GM08714 (cell line): ENCODE measurements at regions not wholly inside any gene's neighbourhood (a gene's known extent, or its start where the extent isn't known, plus 50 kb on each side); places are given as distances from the start of the nearest gene placed in this dataset.

Experiments used
- H3K4me3 ChIP-seq: fragments of 200-500 bp; sonication (Bioruptor generic); 2 replicates; pipeline ENCODE4 v1.5.1; 2014; ENCODE audit warnings: mild to moderate bottlenecking, low read length, inconsistent platforms
- ZNF274 ChIP-seq: IDR thresholded peaks from 2 replicates; pipeline ENCODE4 v1.6.1; 2012; ENCODE audit warnings: mild to moderate bottlenecking, low read depth, low read length

GRCh38 chr17:69719474-69720048, 305.1 kb downstream of the MAP2K6 start:
- H3K4me3 ChIP-seq, result no peak overlapping the region
- TF ChIP-seq ZNF274, result no peak

- no peak overlapping the region for H3K4me3 ChIP-seq
These were observed 308.0 kb downstream of the MAP2K6 start for GRCh38 chr17:69722518-69722917.

GRCh38 chr17:69723316-69723715, 308.8 kb downstream of the MAP2K6 start:
- no peak overlapping the region for H3K4me3 ChIP-seq
- no peak for TF ChIP-seq ZNF274

More at GRCh38 chr17:69722518-69722917, 308.0 kb downstream of the MAP2K6 start:
- no peak for TF ChIP-seq ZNF274

- TF ChIP-seq ZNF274, result no peak
These were observed 309.2 kb downstream of the MAP2K6 start for GRCh38 chr17:69723741-69724140.

GRCh38 chr17:69724238-69724637, 309.7 kb downstream of the MAP2K6 start:
- no peak for TF ChIP-seq ZNF274
- H3K4me3 ChIP-seq, result no peak overlapping the region

More at GRCh38 chr17:69723741-69724140, 309.2 kb downstream of the MAP2K6 start:
- H3K4me3 ChIP-seq, result no peak overlapping the region

- H3K4me3 ChIP-seq, result no peak overlapping the region
- no peak for TF ChIP-seq ZNF274
These were observed 310.6 kb downstream of the MAP2K6 start for GRCh38 chr17:69725146-69725545.

GRCh38 chr17:69728816-69729215, 314.3 kb downstream of the MAP2K6 start:
- no peak for TF ChIP-seq ZNF274
- H3K4me3 ChIP-seq, result no peak overlapping the region

GRCh38 chr17:69729944-69730343, 315.4 kb downstream of the MAP2K6 start:
- no peak for TF ChIP-seq ZNF274
- H3K4me3 ChIP-seq, result no peak overlapping the region

- TF ChIP-seq ZNF274, result no peak
- H3K4me3 ChIP-seq, result no peak overlapping the region
These were observed 317.9 kb downstream of the MAP2K6 start for GRCh38 chr17:69732272-69732918.

GRCh38 chr17:69733171-69734012, 318.9 kb downstream of the MAP2K6 start:
- no peak for TF ChIP-seq ZNF274
- H3K4me3 ChIP-seq, result no peak overlapping the region

GRCh38 chr17:69734656-69735055, 320.2 kb downstream of the MAP2K6 start:
- no peak for TF ChIP-seq ZNF274
- H3K4me3 ChIP-seq, result no peak overlapping the region

- H3K4me3 ChIP-seq, result no peak overlapping the region
- no peak for TF ChIP-seq ZNF274
These were observed 320.8 kb downstream of the MAP2K6 start for GRCh38 chr17:69735285-69735684.

- no peak overlapping the region for H3K4me3 ChIP-seq
- TF ChIP-seq ZNF274, result no peak
These were observed 328.6 kb downstream of the MAP2K6 start for GRCh38 chr17:69743091-69743490.

GRCh38 chr17:69744512-69745070, 330.1 kb downstream of the MAP2K6 start:
- TF ChIP-seq ZNF274, result no peak

More at GRCh38 chr17:69744512-69745070, 330.1 kb downstream of the MAP2K6 start:
- no peak overlapping the region for H3K4me3 ChIP-seq
